ENCODE measurements at regions not wholly inside any gene's neighbourhood (a gene's known extent, or its start where the extent isn't known, plus 50 kb on each side); places are given as distances from the start of the nearest gene placed in this dataset.

- TF ChIP-seq CTCF (IDR thresholded peaks at IDR 0.05) (no peak), POLR2A (IDR thresholded peaks at IDR 0.05) (no peak)
Measured at GRCh38 chr6:119431799-119432198, 82.2 kb upstream of the MAN1A1 start.

Data from uterus (tissue), 2 donors.